NCI-H345 treated with DMSO at 0.1 percent for 48 hours (cell line): ENCODE measurements at regions not wholly inside any gene's neighbourhood (a gene's known extent, or its start where the extent isn't known, plus 50 kb on each side); places are given as distances from the start of the nearest gene placed in this dataset.
A peak's percentile ranks its signal among the peaks of the same experiment; 100 is the strongest.

Source experiments
- DNase-seq: peaks from one replicate; lab custom pipeline; 2025; ENCODE audit not compliant: unreplicated experiment; lab: John Stamatoyannopoulos, UW

GRCh38 chr6:51502996-51503395 lies 584.4 kb downstream of the PKHD1 start:
- DNase-seq, result no peak

- DNase-seq, result no peak
Observed at GRCh38 chr6:51505434-51505833, 582.0 kb downstream of the PKHD1 start.

GRCh38 chr6:51509597-51509996 lies 577.8 kb downstream of the PKHD1 start:
- DNase-seq, result no peak

- no peak for DNase-seq
Observed at GRCh38 chr6:51511081-51511480, 576.3 kb downstream of the PKHD1 start.

GRCh38 chr6:51513891-51514747 lies 573.3 kb downstream of the PKHD1 start:
- DNase-seq, result no peak

GRCh38 chr6:51514748-51515402 lies 572.5 kb downstream of the PKHD1 start:
- DNase-seq, result no peak

GRCh38 chr6:51526049-51526448 lies 561.4 kb downstream of the PKHD1 start:
- DNase-seq, result no peak

- no peak for DNase-seq
Observed at GRCh38 chr6:51526922-51527321, 560.5 kb downstream of the PKHD1 start.

GRCh38 chr6:51528556-51528955 lies 558.9 kb downstream of the PKHD1 start:
- DNase-seq, result no peak

- DNase-seq, result no peak
Observed at GRCh38 chr6:51529240-51529639, 558.2 kb downstream of the PKHD1 start.

GRCh38 chr6:51531623-51532022 lies 555.8 kb downstream of the PKHD1 start:
- DNase-seq, result no peak

- DNase-seq, result no peak
Observed at GRCh38 chr6:51533962-51534361, 553.5 kb downstream of the PKHD1 start.

GRCh38 chr6:51535327-51535726 lies 552.1 kb downstream of the PKHD1 start:
- peak; percentile 62 for DNase-seq

- DNase-seq, result no peak
Observed at GRCh38 chr6:51536728-51537127, 550.7 kb downstream of the PKHD1 start.

- peak; percentile 5 for DNase-seq
Observed at GRCh38 chr6:51541847-51542246, 545.6 kb downstream of the PKHD1 start.

- DNase-seq, result no peak
Observed at GRCh38 chr6:51542475-51542874, 544.9 kb downstream of the PKHD1 start.

GRCh38 chr6:51550243-51550642 lies 537.2 kb downstream of the PKHD1 start:
- DNase-seq, result no peak

GRCh38 chr6:51552435-51552834 lies 535.0 kb downstream of the PKHD1 start:
- DNase-seq, result no peak

GRCh38 chr6:51553246-51554015 lies 534.0 kb downstream of the PKHD1 start:
- no peak for DNase-seq

- no peak for DNase-seq
Observed at GRCh38 chr6:51554029-51554428, 533.4 kb downstream of the PKHD1 start.

GRCh38 chr6:51559059-51559458 lies 528.4 kb downstream of the PKHD1 start:
- DNase-seq, result no peak

- DNase-seq, result no peak
Observed at GRCh38 chr6:51562198-51562597, 525.2 kb downstream of the PKHD1 start.
